Testis (tissue), 2 donors: ENCODE measurements at regions not wholly inside any gene's neighbourhood (a gene's known extent, or its start where the extent isn't known, plus 50 kb on each side); places are given as distances from the start of the nearest gene placed in this dataset.

Experiments used
- DNase-seq: peaks from one replicate; pipeline ENCODE4 v3.0.0-alpha.2; 2019
- H3K27ac ChIP-seq, 2 donors: fragments of 200-600 bp; sonication (generic); one replicate each; pipeline ENCODE4 v1.5.1; 2019
- H3K27me3 ChIP-seq: fragments of 200-600 bp; sonication (generic); one replicate; pipeline ENCODE4 v1.5.1; 2019
- H3K36me3 ChIP-seq: fragments of 200-600 bp; sonication (generic); one replicate; pipeline ENCODE4 v1.5.1; 2017; ENCODE audit warnings: low read depth; ENCODE audit errors: missing control alignments
- H3K4me1 ChIP-seq: fragments of 200-600 bp; sonication (generic); one replicate; pipeline ENCODE4 v1.5.1; 2019
- H3K4me3 ChIP-seq, 2 donors: fragments of 200-600 bp; sonication (generic); one replicate each; pipeline ENCODE4 v1.5.1; 2017 to 2019
- H3K9me3 ChIP-seq: fragments of 200-600 bp; sonication (generic); one replicate; pipeline ENCODE4 v1.5.1; 2017
- POLR2A ChIP-seq: fragments of 450-650 bp; IDR thresholded peaks from one replicate; pipeline ENCODE4 v1.6.1; 2017; ENCODE audit warnings: antibody characterized with exemption, mild to moderate bottlenecking, moderate library complexity
- WGBS, 2 donors: methylation state at CpG; one replicate each; pipeline ENCODE4 v1.1.5; 2018; 5-methylcytosine and 5-hydroxymethylcytosine counted together
- intact Hi-C: fragments of 100-400 bp; cut with DNase I; formaldehyde crosslinking; loops from one replicate; pipeline ENCODE4 v1.15.1; 2023; ENCODE audit warnings: low total_unique reads
- TF ChIP-seq, protein P1 (sequence below), 3 experiments: fragments of 450-650 bp in 2 of 3; fragments of 200-600 bp in 1 of 3; sonication (generic) in 1 of 3; IDR thresholded peaks; one replicate each; pipeline ENCODE4 v1.5.1; 2016 to 2019; ENCODE audit warnings: antibody characterized with exemption in 3 of 3, mild to moderate bottlenecking in 2 of 3, moderate library complexity in 1 of 3

- Histone ChIP-seq H3K27ac (no peak overlapping the region), H3K36me3 (no peaks in the 10 kb centered on the region), H3K27me3 (no peaks in the 10 kb centered on the region), H3K4me1 (no peaks in the 10 kb centered on the region), H3K9me3 (no peaks in the 10 kb centered on the region), H3K4me3 (no peak overlapping the region)
- intact Hi-C loops: no loop called here
- 73 to 82% methylated on average over 1 of the region's 1 CpG for WGBS, 2 donors
- TF ChIP-seq, protein P1, sequence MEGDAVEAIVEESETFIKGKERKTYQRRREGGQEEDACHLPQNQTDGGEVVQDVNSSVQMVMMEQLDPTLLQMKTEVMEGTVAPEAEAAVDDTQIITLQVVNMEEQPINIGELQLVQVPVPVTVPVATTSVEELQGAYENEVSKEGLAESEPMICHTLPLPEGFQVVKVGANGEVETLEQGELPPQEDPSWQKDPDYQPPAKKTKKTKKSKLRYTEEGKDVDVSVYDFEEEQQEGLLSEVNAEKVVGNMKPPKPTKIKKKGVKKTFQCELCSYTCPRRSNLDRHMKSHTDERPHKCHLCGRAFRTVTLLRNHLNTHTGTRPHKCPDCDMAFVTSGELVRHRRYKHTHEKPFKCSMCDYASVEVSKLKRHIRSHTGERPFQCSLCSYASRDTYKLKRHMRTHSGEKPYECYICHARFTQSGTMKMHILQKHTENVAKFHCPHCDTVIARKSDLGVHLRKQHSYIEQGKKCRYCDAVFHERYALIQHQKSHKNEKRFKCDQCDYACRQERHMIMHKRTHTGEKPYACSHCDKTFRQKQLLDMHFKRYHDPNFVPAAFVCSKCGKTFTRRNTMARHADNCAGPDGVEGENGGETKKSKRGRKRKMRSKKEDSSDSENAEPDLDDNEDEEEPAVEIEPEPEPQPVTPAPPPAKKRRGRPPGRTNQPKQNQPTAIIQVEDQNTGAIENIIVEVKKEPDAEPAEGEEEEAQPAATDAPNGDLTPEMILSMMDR (IDR thresholded peaks at IDR 0.05): no peak
- no peak for TF ChIP-seq POLR2A
- no peak for DNase-seq
Measured at GRCh38 chr16:23013484-23013883, 135.8 kb downstream of the USP31 start.

- H3K36me3 ChIP-seq: no peaks in the 10 kb centered on the region
- no peak for DNase-seq
- no peak overlapping the region for H3K4me3 ChIP-seq
- no peaks in the 10 kb centered on the region for H3K27me3 ChIP-seq
- H3K27ac ChIP-seq: no peak overlapping the region
- no peaks in the 10 kb centered on the region for H3K9me3 ChIP-seq
- 86 to 87% methylated on average over 3 of the region's 3 CpGs for whole genome bisulfite sequencing, 2 donors
- no peaks in the 10 kb centered on the region for H3K4me1 ChIP-seq
- TF ChIP-seq, protein P1 (IDR thresholded peaks at IDR 0.05): no peak
- TF ChIP-seq POLR2A: no peak
- intact Hi-C loops: no loop called here
Measured at GRCh38 chr16:23009075-23009474, 140.2 kb downstream of the USP31 start.

- WGBS, 2 donors: 63 to 78% methylated on average over 7 of the region's 7 CpGs
- no peak overlapping the region for H3K4me3 ChIP-seq
- TF ChIP-seq, protein P1 (IDR thresholded peaks at IDR 0.05): no peak
- no peak for TF ChIP-seq POLR2A
- H3K27ac ChIP-seq: no peak overlapping the region
- no peaks in the 10 kb centered on the region for H3K36me3 ChIP-seq
- H3K9me3 ChIP-seq: no peaks in the 10 kb centered on the region
- intact Hi-C loops: no loop called here
- no peaks in the 10 kb centered on the region for H3K4me1 ChIP-seq
- DNase-seq: no peak
- no peaks in the 10 kb centered on the region for H3K27me3 ChIP-seq
Measured at GRCh38 chr16:23008041-23008440, 141.2 kb downstream of the USP31 start.

- Histone ChIP-seq H3K4me3 (no peak overlapping the region), H3K36me3 (no peaks in the 10 kb centered on the region), H3K27me3 (no peaks in the 10 kb centered on the region), H3K4me1 (no peaks in the 10 kb centered on the region), H3K9me3 (no peaks in the 10 kb centered on the region), H3K27ac (no peak overlapping the region)
- TF ChIP-seq, protein P1 (IDR thresholded peaks at IDR 0.05): no peak
- no peak for TF ChIP-seq POLR2A
- 59 to 70% methylated on average over 2 of the region's 2 CpGs for WGBS, 2 donors
- intact Hi-C loops: no loop called here
- DNase-seq: no peak
Measured at GRCh38 chr16:23006380-23006779, 142.9 kb downstream of the USP31 start.

GRCh38 chr16:23005951-23006350, 143.3 kb downstream of the USP31 start:
- Histone ChIP-seq H3K4me3 (no peak overlapping the region), H3K4me1 (no peaks in the 10 kb centered on the region), H3K27ac (no peak overlapping the region), H3K9me3 (no peaks in the 10 kb centered on the region), H3K36me3 (no peaks in the 10 kb centered on the region), H3K27me3 (no peaks in the 10 kb centered on the region)
- intact Hi-C loops: no loop called here
- TF ChIP-seq, protein P1 (IDR thresholded peaks at IDR 0.05): no peak
- TF ChIP-seq POLR2A: no peak
- DNase-seq: no peak
- 58 to 62% methylated on average over 5 of the region's 5 CpGs for WGBS, 2 donors
